H9 (cell line): ENCODE measurements at regions not wholly inside any gene's neighbourhood (a gene's known extent, or its start where the extent isn't known, plus 50 kb on each side); places are given as distances from the start of the nearest gene placed in this dataset.
"Not testable (repeated sequence)": the region's sequence is repeated elsewhere in the genome, so short reads cannot be mapped to it uniquely, and the experiment has no call there.

Experiments used
- DNase-seq: peaks from one replicate; pipeline ENCODE4 v3.0.0-alpha.2; 2017
- H2AFZ ChIP-seq: one replicate; pipeline ENCODE4 v1.6.1; 2013; ENCODE audit warnings: mild to moderate bottlenecking, low read length, control low read depth, moderate library complexity
- H2AK5ac ChIP-seq: 2 replicates; pipeline ENCODE4 v1.6.1; 2013; ENCODE audit warnings: low read length, control low read depth, mixed read lengths; ENCODE audit not compliant: insufficient read length
- H2BK120ac ChIP-seq: one replicate; pipeline ENCODE4 v1.6.1; 2013; ENCODE audit warnings: low read depth, mild to moderate bottlenecking, low read length, control low read depth, inconsistent platforms; ENCODE audit not compliant: poor library complexity, severe bottlenecking
- H2BK12ac ChIP-seq: 2 replicates; pipeline ENCODE4 v1.6.1; 2013; ENCODE audit warnings: low read length, control low read depth, mixed read lengths, low read depth; ENCODE audit not compliant: insufficient read length
- H2BK15ac ChIP-seq: 2 replicates; pipeline ENCODE4 v1.6.1; 2013; ENCODE audit warnings: low read depth, low read length, control low read depth
- H2BK20ac ChIP-seq: one replicate; pipeline ENCODE4 v1.6.1; 2013; ENCODE audit warnings: low read depth, mild to moderate bottlenecking, low read length, control low read depth, inconsistent platforms; ENCODE audit not compliant: poor library complexity, severe bottlenecking
- H2BK5ac ChIP-seq: 2 replicates; pipeline ENCODE4 v1.6.1; 2013; ENCODE audit warnings: low read length, control low read depth, mixed read lengths; ENCODE audit not compliant: insufficient read length
- H3K14ac ChIP-seq: 2 replicates; pipeline ENCODE4 v1.6.1; 2013; ENCODE audit warnings: low read length, control low read depth; ENCODE audit not compliant: insufficient read depth
- H3K18ac ChIP-seq: 2 replicates; pipeline ENCODE4 v1.6.1; 2013; ENCODE audit warnings: low read depth, mild to moderate bottlenecking, mixed read lengths, low read length, control low read depth; ENCODE audit not compliant: insufficient read length
- H3K23ac ChIP-seq: 2 replicates; pipeline ENCODE4 v1.6.1; 2013; ENCODE audit warnings: low read length, control low read depth, mixed read lengths, low read depth; ENCODE audit not compliant: insufficient read length
- H3K23me2 ChIP-seq: 2 replicates; pipeline ENCODE4 v1.6.1; 2013; ENCODE audit warnings: low read depth, mild to moderate bottlenecking, mixed read lengths, low read length, control low read depth; ENCODE audit not compliant: insufficient read length, poor library complexity, severe bottlenecking
- H3K27ac ChIP-seq: 2 replicates; pipeline ENCODE4 v1.5.1; 2013; ENCODE audit warnings: low read length, control low read depth, mixed read lengths, low read depth; ENCODE audit not compliant: insufficient read length
- H3K27me3 ChIP-seq: 2 replicates; pipeline ENCODE4 v1.6.1; 2013; ENCODE audit warnings: low read length, control low read depth, inconsistent platforms; ENCODE audit not compliant: insufficient read depth
- H3K4ac ChIP-seq: 2 replicates; pipeline ENCODE4 v1.6.1; 2013; ENCODE audit warnings: low read depth, mild to moderate bottlenecking, control low read depth, inconsistent platforms, low read length, moderate library complexity
- H3K4me1 ChIP-seq: 2 replicates; pipeline ENCODE4 v1.6.1; 2013; ENCODE audit warnings: low read length, control low read depth, inconsistent platforms; ENCODE audit not compliant: insufficient read depth
- H3K4me2 ChIP-seq: 2 replicates; pipeline ENCODE4 v1.6.1; 2013; ENCODE audit warnings: low read length, control low read depth, mixed read lengths; ENCODE audit not compliant: insufficient read length, insufficient read depth
- H3K56ac ChIP-seq: 2 replicates; pipeline ENCODE4 v1.6.1; 2013; ENCODE audit warnings: low read depth, mild to moderate bottlenecking, mixed read lengths, low read length, control low read depth; ENCODE audit not compliant: insufficient read length
- H3K79me1 ChIP-seq: 2 replicates; pipeline ENCODE4 v1.6.1; 2013; ENCODE audit warnings: low read depth, mild to moderate bottlenecking, moderate library complexity, low read length, control low read depth, inconsistent platforms; ENCODE audit not compliant: insufficient read depth, poor library complexity, severe bottlenecking
- H3K79me2 ChIP-seq: 2 replicates; pipeline ENCODE4 v1.6.1; 2013; ENCODE audit warnings: low read length, control low read depth, inconsistent platforms; ENCODE audit not compliant: insufficient read depth
- H3K9ac ChIP-seq: 2 replicates; pipeline ENCODE4 v1.6.1; 2013; ENCODE audit warnings: low read length, control low read depth, mixed read lengths; ENCODE audit not compliant: insufficient read length; ENCODE audit errors: extremely low read depth
- H3K9me3 ChIP-seq: one replicate; pipeline ENCODE4 v1.6.1; 2013; ENCODE audit warnings: low read depth, low read length, inconsistent platforms; ENCODE audit not compliant: control insufficient read depth
- H3T11ph ChIP-seq: one replicate; pipeline ENCODE4 v1.6.1; 2013; ENCODE audit warnings: mild to moderate bottlenecking, low read length, control low read depth, inconsistent platforms
- H4K20me1 ChIP-seq: one replicate; pipeline ENCODE4 v1.6.1; 2013; ENCODE audit not compliant: control insufficient read depth, insufficient read length, insufficient read depth
- H4K5ac ChIP-seq: 2 replicates; pipeline ENCODE4 v1.6.1; 2013; ENCODE audit warnings: low read depth, mild to moderate bottlenecking, mixed read lengths, low read length, control low read depth; ENCODE audit not compliant: insufficient read length
- H4K8ac ChIP-seq: replicated peaks from 2 replicates; pipeline ENCODE4 v1.6.1; 2013; ENCODE audit warnings: low read length, control low read depth, mixed read lengths, low read depth; ENCODE audit not compliant: insufficient read length
- H4K91ac ChIP-seq: 2 replicates; pipeline ENCODE4 v1.6.1; 2013; ENCODE audit warnings: low read depth, mild to moderate bottlenecking, moderate library complexity, mixed read lengths, low read length, control low read depth; ENCODE audit not compliant: insufficient read length
- H3K27ac Mint-ChIP-seq, 3 experiments: 2 replicates in 2 of 3; 3 replicates in 1 of 3; pipeline ENCODE4 v1.8.0; 2020 to 2021; ENCODE audit warnings: mixed read lengths in 3 of 3, mild to moderate bottlenecking in 1 of 3, moderate library complexity in 1 of 3
- H3K27me3 Mint-ChIP-seq: 2 replicates; pipeline ENCODE4 v1.8.0; 2021; ENCODE audit warnings: low read depth, mild to moderate bottlenecking, moderate library complexity, mixed read lengths
- H3K36me3 Mint-ChIP-seq, 3 experiments: 2 replicates in 2 of 3; 3 replicates in 1 of 3; pipeline ENCODE4 v1.8.0; 2020 to 2021; ENCODE audit warnings: low read depth in 3 of 3, mixed read lengths in 3 of 3; ENCODE audit not compliant: insufficient read depth in 1 of 3
- H3K4me1 Mint-ChIP-seq, 2 experiments: 2 replicates each; pipeline ENCODE4 v1.8.0; 2020; ENCODE audit warnings: mixed read lengths in 2 of 2
- H3K4me3 Mint-ChIP-seq, 2 experiments: 2 replicates in 1 of 2; 3 replicates in 1 of 2; pipeline ENCODE4 v1.8.0; 2020 to 2021; ENCODE audit warnings: mild to moderate bottlenecking in 2 of 2, mixed read lengths in 2 of 2, moderate library complexity in 1 of 2
- H3K9me3 Mint-ChIP-seq, 2 experiments: 2 replicates in 1 of 2; 3 replicates in 1 of 2; pipeline ENCODE4 v1.8.0; 2020; ENCODE audit warnings: mild to moderate bottlenecking in 2 of 2, mixed read lengths in 2 of 2, moderate library complexity in 1 of 2
- WGBS: extraction: QIAGEN DNeasy Blood & Tissue Kit; methylation state at CpG from one replicate; pipeline ENCODE4 v1.1.7; 2013; ENCODE audit warnings: missing lambda C conversion rate, low lambda C conversion rate, mixed read lengths; ENCODE audit not compliant: insufficient read length; ENCODE audit errors: extremely low coverage; 5-methylcytosine and 5-hydroxymethylcytosine counted together

DNA sequence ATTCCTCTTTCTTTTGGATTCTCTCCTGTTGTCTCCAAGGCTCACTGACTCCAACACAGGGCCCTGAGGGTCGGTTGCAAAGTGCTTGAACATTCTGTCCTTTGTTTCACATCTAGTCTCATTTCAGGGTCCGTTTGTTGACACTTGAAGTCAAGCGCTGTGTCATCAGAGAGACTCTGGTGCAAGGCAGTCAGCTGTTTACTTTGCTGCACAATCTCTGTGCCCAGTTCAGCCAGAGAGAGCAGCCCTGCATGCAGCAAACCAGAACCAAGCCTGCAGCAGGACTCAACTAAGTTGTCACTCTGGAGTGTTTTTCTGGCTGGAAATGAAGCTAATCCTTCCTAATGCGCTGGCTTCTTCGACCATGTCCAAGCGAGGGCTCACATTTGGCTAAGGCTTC, 77.6 kb upstream of the DPP6 start:
- H3K9me3 ChIP-seq, H3K27ac Mint-ChIP-seq, H3K27me3 ChIP-seq, H3K4me3 Mint-ChIP-seq, H3K14ac ChIP-seq, H4K20me1 ChIP-seq, H2BK15ac ChIP-seq, H2BK120ac ChIP-seq, H4K91ac ChIP-seq, H2BK5ac ChIP-seq, H2BK12ac ChIP-seq, H3K4me1 Mint-ChIP-seq, H3K4me2 ChIP-seq, H3K79me2 ChIP-seq, H3K9ac ChIP-seq, H3K4ac ChIP-seq, H3T11ph ChIP-seq, H3K23me2 ChIP-seq, DNase-seq, H3K27ac ChIP-seq, H4K8ac ChIP-seq, H3K27me3 Mint-ChIP-seq, H3K4me1 ChIP-seq, H3K79me1 ChIP-seq, H2BK20ac ChIP-seq, H4K5ac ChIP-seq, H3K23ac ChIP-seq, H2AFZ ChIP-seq, H3K56ac ChIP-seq, H2AK5ac ChIP-seq, H3K18ac ChIP-seq: not testable (repeated sequence)
- Mint-ChIP-seq H3K9me3 (peaks cover 38 to 59% of the 10 kb centered on the region in 2 experiments), H3K36me3 (peaks cover 0 to 14% (median 0%) of the 10 kb centered on the region in 3 experiments; a peak in 2 of 7 replicates)
- WGBS: no CpG with 5 or more reads among the region's 6 CpGs

DNA sequence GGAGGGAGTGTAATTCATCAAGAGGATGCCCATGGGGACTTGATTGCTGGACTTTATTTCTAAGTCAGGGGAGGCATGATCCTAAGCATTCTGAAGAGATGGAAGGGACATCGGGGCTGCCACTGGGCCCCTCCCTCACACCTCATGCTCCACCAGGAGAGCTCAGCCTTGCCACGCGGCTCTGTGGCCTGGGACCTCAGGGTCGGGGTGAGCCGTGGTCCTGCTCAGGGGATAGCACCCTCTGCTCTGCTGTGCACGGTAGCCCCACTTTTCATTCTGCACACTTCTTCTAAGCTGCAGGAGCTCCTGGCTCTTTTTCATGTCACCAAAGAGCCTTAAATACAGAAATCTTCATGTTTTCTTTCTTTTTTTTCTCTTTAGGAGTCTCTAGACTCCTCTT, 75.5 kb upstream of the DPP6 start:
- not testable (repeated sequence) for H2AK5ac ChIP-seq, H3K27ac ChIP-seq, H3K4ac ChIP-seq, H3K4me1 ChIP-seq, H3K79me1 ChIP-seq, H2BK120ac ChIP-seq, H2BK15ac ChIP-seq, H4K8ac ChIP-seq, H3K56ac ChIP-seq, H2BK5ac ChIP-seq, H4K5ac ChIP-seq, H2BK20ac ChIP-seq, H3K27me3 Mint-ChIP-seq, DNase-seq, H3T11ph ChIP-seq, H3K4me1 Mint-ChIP-seq, H3K23ac ChIP-seq, H3K27ac Mint-ChIP-seq, H2BK12ac ChIP-seq, H4K91ac ChIP-seq, H4K20me1 ChIP-seq, H3K23me2 ChIP-seq, H3K4me3 Mint-ChIP-seq, H3K18ac ChIP-seq, H3K79me2 ChIP-seq, H3K9me3 ChIP-seq, H3K4me2 ChIP-seq, H3K27me3 ChIP-seq, H2AFZ ChIP-seq, H3K14ac ChIP-seq, H3K9ac ChIP-seq
- Mint-ChIP-seq H3K36me3 (peaks cover 0 to 18% (median 0%) of the 10 kb centered on the region in 3 experiments; a peak in 2 of 7 replicates), H3K9me3 (peaks cover 48 to 66% of the 10 kb centered on the region in 2 experiments)
- WGBS: no CpG with 5 or more reads among the region's 6 CpGs
